HG03469 (cell line): ENCODE measurements at regions not wholly inside any gene's neighbourhood (a gene's known extent, or its start where the extent isn't known, plus 50 kb on each side); places are given as distances from the start of the nearest gene placed in this dataset.

Experiments used
- ATAC-seq: cut with Tn5 transposase; IDR thresholded peaks from one replicate; pipeline ENCODE4 v1.9.1; 2021; ENCODE audit warnings: mild to moderate bottlenecking, moderate library complexity, moderate number of reproducible peaks; ENCODE audit not compliant: unreplicated experiment

GRCh38 chr5:166980666-166981065, 1310.8 kb upstream of the WWC1 start:
- ATAC-seq = no peak

GRCh38 chr5:166982226-166982625, 1309.2 kb upstream of the WWC1 start:
- ATAC-seq = no peak

GRCh38 chr5:166991601-166992000, 1299.8 kb upstream of the WWC1 start:
- no peak for ATAC-seq

- ATAC-seq = no peak
Measured at GRCh38 chr5:166992108-166992507, 1299.3 kb upstream of the WWC1 start.

GRCh38 chr5:166992874-166993722, 1298.3 kb upstream of the WWC1 start:
- no peak for ATAC-seq

GRCh38 chr5:166994226-166994625, 1297.2 kb upstream of the WWC1 start:
- ATAC-seq = no peak

GRCh38 chr5:167001246-167001645, 1290.2 kb upstream of the WWC1 start:
- ATAC-seq = no peak

GRCh38 chr5:167008705-167009104, 1282.7 kb upstream of the WWC1 start:
- no peak for ATAC-seq

- no peak for ATAC-seq
Measured at GRCh38 chr5:167011196-167011595, 1280.2 kb upstream of the WWC1 start.

GRCh38 chr5:167012123-167013034, 1279.1 kb upstream of the WWC1 start:
- ATAC-seq = no peak

- ATAC-seq = no peak
Measured at GRCh38 chr5:167014401-167015056, 1276.9 kb upstream of the WWC1 start.

- ATAC-seq = no peak
Measured at GRCh38 chr5:167020418-167020817, 1271.0 kb upstream of the WWC1 start.

- no peak for ATAC-seq
Measured at GRCh38 chr5:167029488-167029887, 1262.0 kb upstream of the WWC1 start.

GRCh38 chr5:167030500-167031120, 1260.8 kb upstream of the WWC1 start:
- no peak for ATAC-seq

GRCh38 chr5:167036585-167036984, 1254.9 kb upstream of the WWC1 start:
- no peak for ATAC-seq

GRCh38 chr5:167049043-167049663, 1242.3 kb upstream of the WWC1 start:
- ATAC-seq = peak; percentile 73

- no peak for ATAC-seq
Measured at GRCh38 chr5:167049771-167050567, 1241.5 kb upstream of the WWC1 start.

- ATAC-seq = no peak
Measured at GRCh38 chr5:167050568-167051401, 1240.7 kb upstream of the WWC1 start.

- no peak for ATAC-seq
Measured at GRCh38 chr5:167051402-167051768, 1240.1 kb upstream of the WWC1 start.
